CD4-positive, alpha-beta T cell treated with Interleukin-12 subunit alpha and Interleukin-12 subunit beta, for 1 hour (primary cell): ENCODE measurements at regions not wholly inside any gene's neighbourhood (a gene's known extent, or its start where the extent isn't known, plus 50 kb on each side); places are given as distances from the start of the nearest gene placed in this dataset.

Experiments used
- DNase-seq: peaks from one replicate; pipeline ENCODE4 v3.0.0-alpha.2; 2020

GRCh38 chr7:24341691-24342413 lies 57.9 kb downstream of the NPY start:
- no peak for DNase-seq

GRCh38 chr7:24343614-24344013 lies 59.6 kb downstream of the NPY start:
- DNase-seq = no peak

GRCh38 chr7:24346129-24346528 lies 62.1 kb downstream of the NPY start:
- no peak for DNase-seq

- DNase-seq = no peak
Observed at GRCh38 chr7:24346716-24347115, 62.7 kb downstream of the NPY start.

DNA sequence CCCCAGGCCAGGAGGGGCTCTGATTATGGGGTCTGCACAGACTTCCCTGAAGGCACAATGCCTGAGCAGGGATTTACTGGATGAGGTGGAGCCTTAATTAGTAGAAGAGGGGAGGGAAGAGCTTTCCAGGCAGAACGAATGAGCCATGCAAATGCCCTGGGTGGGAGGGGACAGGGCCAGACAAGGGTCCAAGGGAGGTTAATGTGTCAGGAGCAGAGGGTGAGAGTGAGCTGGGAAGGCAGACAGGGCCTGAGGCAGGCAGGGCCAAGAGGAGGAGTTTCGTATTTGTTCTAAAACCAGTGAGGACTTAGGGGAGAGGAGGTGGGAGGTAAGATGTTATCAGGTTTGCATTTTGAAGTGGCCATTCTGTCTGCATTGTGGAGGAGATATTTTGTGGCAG lies 65.3 kb downstream of the NPY start:
- DNase-seq = no peak

- DNase-seq = no peak
Observed at GRCh38 chr7:24354456-24354855, 70.5 kb downstream of the NPY start.

DNA sequence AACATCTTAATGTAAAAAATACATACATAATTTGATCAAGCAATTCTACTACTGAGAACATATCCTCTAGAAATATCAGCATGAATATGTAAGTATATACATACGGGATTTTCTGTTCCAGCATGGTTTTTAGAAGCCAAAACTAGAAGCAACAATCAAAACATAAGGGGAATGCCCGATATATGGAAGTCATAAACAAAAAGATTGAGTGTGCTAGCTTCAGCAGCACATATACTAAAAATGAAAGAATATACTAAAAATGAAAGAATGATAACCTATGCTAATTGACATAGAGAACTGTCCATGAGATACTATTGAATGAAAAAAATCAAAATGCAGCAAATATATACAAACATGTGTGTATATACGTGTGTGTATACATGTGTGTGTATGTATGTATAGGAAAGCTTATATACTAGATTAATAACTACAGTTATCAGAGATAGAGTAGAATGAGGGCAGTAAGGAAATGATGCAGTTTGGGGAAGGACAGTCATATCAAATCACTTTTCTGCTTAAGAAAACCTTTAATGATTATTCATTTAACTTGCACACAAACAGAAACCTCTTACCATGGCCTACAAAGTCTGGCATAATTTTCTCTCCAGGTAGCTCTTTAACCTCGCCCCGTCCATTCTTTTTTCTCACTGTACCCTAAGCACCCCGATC lies 72.9 kb downstream of the NPY start:
- DNase-seq = no peak

GRCh38 chr7:24361001-24361400 lies 77.0 kb downstream of the NPY start:
- DNase-seq = no peak

DNA sequence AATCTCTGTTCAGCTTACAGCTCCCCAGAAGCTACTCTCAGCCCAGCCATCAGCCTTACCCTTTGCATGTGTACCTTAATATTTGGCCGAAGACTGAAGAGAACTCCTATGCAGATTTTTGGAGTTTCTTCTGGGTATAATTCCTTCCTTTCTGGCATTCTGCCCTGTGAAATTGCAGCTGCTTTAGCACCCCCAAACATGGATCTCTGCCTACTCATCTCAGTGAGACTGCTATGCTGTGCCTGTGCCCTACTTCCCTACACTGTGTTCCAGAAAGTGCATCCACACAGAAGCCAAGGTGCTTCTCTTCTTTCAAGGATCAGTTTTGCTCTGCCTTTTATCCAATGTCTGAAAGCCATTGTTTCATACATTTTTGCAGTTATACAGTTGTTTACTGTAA lies 81.6 kb downstream of the NPY start:
- no peak for DNase-seq

- no peak for DNase-seq
Observed at GRCh38 chr7:24366876-24367275, 82.9 kb downstream of the NPY start.

DNA sequence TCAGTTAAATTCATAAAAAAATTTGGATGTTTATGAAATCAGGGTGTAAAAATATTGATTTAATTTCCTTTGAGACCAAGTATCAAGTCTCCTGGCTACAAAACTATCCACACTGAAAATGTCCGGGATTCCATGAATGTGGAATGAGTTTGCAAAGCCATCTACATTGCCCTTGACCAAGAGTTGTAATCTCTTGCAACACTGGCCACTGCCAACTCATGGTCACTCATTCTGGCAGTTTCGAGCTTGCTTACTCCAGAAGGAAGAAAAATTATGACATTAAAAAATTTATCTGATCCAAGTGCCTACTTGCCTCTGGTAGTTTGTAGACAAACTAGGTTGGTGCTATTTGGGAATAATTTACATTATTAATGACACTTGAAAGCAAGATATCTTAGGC lies 84.2 kb downstream of the NPY start:
- no peak for DNase-seq

DNA sequence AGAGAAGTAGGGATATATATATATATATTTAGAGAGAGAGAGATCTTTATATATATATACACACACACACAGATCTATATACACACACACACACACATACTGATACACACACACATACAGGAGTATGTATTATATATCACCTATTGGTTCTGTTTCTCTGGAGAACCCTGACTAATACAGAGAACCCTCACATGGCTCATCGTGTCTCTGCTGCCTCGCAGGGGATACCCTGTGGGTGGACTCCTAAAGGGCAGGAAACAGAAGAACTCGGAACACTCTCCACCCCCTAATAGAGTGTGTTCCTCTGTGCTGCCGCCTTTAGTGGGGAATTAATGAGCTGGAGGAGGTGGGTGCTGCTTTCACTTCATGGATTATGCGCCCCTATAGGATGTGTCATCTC lies 86.6 kb downstream of the NPY start:
- no peak for DNase-seq

GRCh38 chr7:24372961-24373955 lies 89.3 kb downstream of the NPY start:
- no peak for DNase-seq

GRCh38 chr7:24378871-24379616 lies 95.1 kb downstream of the NPY start:
- no peak for DNase-seq

GRCh38 chr7:24381894-24382505 lies 98.0 kb downstream of the NPY start:
- peak; percentile 3 for DNase-seq

DNA sequence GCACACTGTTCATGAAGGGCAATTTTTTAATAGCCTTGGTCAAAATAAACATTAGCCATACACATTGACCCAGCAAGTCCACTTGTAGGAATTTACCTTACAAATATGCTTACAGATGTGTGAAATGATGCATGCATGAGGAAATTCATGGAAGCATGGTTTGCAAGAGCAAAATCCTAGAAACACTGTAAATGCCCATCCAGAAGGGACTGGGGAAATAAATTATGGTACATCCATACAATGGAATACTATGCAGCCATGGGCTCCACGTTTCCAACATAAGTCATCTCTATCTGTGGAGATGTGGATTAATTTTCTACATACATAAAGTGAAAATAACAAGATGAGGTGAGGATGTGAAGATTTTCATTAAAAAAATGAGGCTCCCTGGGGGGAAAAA lies 99.1 kb downstream of the NPY start:
- DNase-seq = no peak

- no peak for DNase-seq
Observed at GRCh38 chr7:24384362-24385030, 100.5 kb downstream of the NPY start.

GRCh38 chr7:24388212-24388611 lies 104.2 kb downstream of the NPY start:
- no peak for DNase-seq

GRCh38 chr7:24390376-24391157 lies 106.6 kb downstream of the NPY start:
- DNase-seq = no peak

DNA sequence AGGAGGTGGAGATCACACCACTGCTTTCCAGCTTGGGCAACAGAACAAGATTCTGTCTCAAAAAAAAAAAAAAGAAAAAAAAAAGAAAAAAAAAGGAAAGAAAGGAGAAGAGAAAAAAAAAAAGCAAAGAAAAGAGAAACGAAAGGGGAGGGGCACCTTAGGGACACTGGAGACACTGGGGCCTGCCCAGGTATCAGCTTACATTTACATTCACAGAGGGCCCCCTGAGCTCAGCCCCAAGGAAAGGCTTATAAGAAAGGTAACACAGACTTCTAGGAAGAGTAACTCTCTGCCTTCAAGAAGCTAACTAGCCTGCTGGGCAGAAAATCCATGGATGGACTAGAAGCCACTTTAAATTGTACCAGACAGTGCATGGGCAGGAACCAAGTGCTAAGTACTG lies 108.8 kb downstream of the NPY start:
- no peak for DNase-seq

DNA sequence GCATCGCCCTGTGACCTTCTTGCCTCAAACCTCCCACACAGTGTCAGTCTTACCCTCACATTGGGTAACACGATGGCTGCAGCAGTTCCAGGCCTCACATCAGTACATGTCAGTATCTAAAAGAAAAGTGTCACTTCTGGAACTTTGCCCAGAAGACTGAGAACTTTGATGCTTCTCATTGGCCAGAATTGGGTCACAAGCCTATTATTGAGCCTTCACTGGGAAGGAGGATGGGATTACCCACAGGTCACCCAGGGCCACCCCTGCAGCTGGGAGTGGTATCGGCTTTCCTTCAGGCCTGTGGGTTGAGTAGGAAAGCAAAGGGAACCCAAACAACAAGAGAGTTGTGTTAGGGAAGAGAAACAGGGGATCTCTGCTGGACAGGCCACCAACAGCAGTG lies 111.5 kb downstream of the NPY start:
- DNase-seq = no peak
